ENCODE measurements at regions not wholly inside any gene's neighbourhood (a gene's known extent, or its start where the extent isn't known, plus 50 kb on each side); places are given as distances from the start of the nearest gene placed in this dataset.
A peak's percentile ranks its signal among the peaks of the same experiment; 100 is the strongest.
"Not testable (repeated sequence)": the region's sequence is repeated elsewhere in the genome, so short reads cannot be mapped to it uniquely, and the experiment has no call there.

GRCh38 chr5:117681431-117682254 lies 1107.0 kb upstream of the SEMA6A start:
- DNase-seq, result no peak

DNA sequence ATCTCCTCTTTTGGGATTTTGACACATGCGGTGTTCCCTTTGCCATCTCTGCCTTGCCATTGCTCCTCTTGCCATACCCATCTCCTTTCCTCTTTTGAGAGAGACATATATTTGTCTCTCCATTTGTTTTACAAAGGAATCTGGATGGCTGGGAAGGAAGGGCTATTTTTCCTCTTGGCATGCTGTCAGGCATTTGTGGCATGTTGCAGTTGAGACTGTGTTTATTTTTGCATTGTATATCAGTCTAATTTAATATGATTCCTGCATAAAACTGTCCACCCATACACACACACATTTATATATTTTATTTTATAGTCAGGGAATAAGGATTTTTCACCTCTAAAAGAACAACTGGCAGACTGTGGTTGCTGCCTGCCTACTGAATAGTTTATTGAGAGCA lies 1105.8 kb upstream of the SEMA6A start:
- DNase-seq, result no peak

- no peak for DNase-seq
These were observed 1104.4 kb upstream of the SEMA6A start for GRCh38 chr5:117679046-117679445.

DNA sequence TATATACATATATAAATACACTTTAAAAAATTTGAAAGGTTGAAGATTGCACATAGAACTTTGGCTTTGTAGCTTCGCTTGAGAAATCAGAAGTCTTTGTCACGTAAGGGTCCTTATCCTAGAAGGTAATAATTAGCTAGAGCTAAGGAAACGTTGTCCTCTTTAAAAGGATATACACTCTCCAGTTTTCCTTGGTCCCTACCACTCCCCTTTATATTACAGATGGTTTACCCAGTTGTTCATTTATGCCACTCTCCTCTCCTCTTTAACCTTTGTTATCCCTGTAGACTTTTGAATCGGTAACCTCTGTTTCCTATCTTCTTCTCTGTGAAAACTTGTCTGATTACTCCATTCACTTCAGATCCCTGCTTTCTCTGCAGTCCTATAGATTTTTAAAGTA lies 1101.0 kb upstream of the SEMA6A start:
- no peak for DNase-seq

DNA sequence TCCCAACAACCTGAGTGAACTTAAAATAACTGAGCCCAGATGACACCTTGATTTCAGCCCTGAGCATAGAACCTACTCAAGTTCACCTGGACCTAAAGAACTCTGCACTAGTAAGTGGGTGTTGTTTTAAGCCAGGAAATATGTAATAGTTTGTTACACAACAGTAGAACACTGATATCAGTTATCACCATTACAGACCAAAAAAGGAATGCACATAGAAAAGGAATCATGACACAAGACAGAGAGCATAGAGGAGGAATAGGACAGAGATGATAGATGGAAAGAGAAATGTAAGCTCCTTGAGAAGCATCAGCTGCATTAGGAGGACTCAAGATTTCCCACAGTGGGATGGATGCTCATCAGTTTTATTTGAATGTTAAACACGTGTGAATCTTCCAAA lies 1096.9 kb upstream of the SEMA6A start:
- no peak for DNase-seq

DNA sequence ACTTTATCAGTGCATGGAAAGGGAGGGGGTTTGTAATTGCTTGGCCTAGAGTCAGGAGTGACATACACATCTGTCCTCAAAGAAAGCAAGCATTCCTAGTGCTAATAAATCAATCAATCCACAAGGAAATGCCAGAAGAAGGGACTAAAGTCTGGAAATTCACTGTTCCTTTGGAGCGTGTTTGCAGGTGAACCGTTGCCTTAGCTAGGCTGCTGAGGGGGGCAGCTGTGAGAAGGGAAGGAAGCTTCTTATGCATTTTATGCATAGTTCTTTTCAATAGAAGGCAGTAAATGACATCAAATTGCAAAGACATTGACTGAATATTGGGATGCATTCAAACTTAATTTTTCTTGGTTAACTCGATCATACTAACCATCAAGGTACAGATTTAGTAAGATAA lies 1092.5 kb upstream of the SEMA6A start:
- DNase-seq, result no peak

DNA sequence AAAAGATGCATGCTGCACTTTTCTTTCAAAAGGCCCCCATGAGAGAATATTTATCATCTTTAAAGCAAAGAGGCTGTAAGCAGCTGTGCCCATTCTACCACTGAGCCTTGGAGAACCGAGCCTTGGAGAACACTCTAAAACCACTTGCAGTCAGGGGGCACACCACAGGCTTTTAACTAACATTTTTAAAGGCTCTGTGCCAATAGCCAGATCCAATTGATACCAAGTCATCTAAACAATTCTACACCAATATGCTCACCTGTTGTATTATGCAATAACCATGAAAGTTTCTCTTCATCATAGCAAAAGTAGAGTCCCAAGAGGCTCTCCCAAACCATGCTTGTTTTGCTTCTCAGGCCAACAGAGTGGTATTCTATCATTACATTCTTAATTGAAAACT lies 1090.5 kb upstream of the SEMA6A start:
- DNase-seq, result no peak

GRCh38 chr5:117662361-117662760 lies 1087.7 kb upstream of the SEMA6A start:
- no peak for DNase-seq

DNA sequence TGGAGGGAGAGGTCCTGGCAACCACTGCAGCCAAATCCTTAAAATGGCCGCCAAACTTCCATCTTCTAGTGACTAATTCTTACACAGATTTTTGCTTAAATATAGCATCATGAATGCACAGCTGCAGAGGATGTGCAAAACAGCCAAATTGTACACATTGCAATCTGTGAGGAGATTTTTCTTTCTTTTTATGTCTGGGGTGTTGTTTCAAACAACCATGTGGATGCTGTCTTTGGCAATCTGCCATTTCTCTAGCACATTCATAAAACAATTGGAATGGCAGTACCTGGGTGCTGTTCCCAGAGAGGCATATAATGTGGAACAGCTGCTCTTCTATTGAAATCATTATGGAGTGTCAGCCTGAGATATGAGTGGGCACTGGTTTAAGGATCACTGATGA lies 1082.9 kb upstream of the SEMA6A start:
- peak; percentile 49 to 66 for DNase-seq

GRCh38 chr5:117652958-117653280 lies 1078.3 kb upstream of the SEMA6A start:
- DNase-seq, result no peak

DNA sequence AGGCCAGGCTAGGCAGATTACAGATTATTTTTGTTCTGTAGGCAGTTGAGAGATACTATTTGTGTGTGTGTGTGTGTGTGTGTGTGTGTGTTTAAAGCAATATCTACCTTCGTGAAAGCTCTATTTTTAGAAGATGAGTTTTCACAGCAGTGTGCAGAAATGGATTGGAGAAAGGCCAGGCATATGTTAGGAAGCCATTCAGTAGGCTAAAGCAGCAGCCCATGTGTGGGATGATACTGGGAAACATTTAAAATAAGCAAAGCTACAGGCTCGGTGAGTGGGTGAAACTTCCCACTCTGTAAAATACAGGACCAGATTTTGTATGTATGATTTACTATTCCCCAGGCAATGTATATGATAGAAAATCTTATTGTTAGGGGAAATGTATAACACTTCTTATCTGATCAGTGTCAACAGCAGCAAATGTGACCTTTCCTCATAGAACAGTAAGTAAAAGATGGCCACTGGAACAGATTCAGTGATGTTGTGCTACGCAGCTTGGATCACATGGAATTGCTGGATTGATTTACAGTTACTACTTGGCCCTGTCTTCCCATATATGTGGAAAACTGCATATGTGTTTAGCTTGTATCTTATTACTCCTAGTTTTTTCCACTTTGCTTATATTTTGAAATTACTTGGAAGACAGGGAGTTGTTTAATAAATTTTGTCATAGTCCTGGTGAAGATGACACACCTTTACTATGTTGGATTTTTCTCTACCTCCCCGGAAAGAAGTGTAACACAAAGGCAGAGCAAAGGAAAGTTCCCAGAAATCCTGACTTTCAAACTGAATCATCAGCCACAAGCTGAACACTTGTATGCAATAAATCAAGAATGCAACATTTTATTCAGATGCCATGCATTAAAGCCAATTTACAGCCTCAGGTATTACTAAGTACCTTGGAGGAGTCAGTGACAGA lies 1077.7 kb upstream of the SEMA6A start:
- no peak for DNase-seq

- DNase-seq, result no peak
These were observed 1075.2 kb upstream of the SEMA6A start for GRCh38 chr5:117649821-117650220.

GRCh38 chr5:117645400-117645799 lies 1070.8 kb upstream of the SEMA6A start:
- no peak for DNase-seq

DNA sequence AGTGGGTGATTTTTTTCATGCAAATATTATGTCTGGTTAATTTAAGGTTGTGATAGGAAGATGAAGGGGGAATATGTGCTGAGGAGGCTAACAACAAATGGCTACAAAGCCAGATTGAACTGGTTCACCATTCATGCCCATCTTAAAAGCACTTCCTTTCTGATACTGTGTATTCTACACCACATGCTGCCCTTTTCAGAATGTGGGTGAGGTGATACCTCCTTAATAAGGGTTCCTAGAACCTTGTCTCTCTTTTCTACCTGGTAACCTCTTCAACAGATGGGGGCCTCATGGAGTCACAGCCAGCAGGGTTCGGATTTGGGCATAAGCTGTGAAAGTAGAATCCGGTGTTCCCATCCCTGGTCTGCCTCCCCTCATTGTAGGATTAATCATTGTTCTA lies 1064.0 kb upstream of the SEMA6A start:
- DNase-seq, result no peak

DNA sequence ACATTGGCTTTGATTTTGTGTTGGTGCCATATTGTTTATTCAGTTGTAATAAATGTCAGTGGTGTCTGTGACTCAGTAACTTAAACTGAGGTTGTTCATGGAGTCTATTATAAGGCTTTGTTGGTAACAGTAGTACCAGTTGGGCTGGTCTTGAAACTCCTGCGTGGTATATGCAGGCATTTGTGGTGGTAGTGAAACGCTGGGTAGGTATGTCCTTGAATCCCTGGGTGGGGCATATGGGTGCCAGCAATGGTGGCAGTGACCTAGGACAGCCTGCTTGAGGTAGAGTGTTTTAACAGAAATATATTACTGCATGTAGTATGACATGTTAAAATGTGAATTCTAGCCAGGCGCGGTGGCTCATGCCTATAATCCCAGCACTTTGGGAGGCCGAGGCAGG lies 1058.5 kb upstream of the SEMA6A start:
- DNase-seq, result no peak

DNA sequence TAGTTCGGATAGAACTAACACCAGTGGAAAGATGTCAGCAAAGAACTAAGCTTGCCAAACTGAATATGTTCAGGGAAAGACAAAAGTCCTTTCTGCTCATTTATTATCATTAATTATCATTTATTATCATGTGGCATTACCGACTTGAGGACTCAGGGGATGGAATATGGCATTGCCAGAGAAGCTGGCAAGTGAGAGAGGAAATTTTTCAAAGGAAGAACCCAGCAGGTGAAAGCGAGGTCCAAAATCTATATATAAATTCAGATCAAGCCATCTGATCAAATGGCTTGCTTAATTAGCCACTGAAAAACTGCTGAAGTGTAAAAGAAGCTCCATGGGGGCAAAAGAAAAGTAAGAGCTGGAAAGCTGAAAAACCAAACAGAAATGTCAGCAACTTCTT lies 1049.6 kb upstream of the SEMA6A start:
- no peak for DNase-seq

GRCh38 chr5:117623042-117623805 lies 1048.6 kb upstream of the SEMA6A start:
- no peak for DNase-seq

DNA sequence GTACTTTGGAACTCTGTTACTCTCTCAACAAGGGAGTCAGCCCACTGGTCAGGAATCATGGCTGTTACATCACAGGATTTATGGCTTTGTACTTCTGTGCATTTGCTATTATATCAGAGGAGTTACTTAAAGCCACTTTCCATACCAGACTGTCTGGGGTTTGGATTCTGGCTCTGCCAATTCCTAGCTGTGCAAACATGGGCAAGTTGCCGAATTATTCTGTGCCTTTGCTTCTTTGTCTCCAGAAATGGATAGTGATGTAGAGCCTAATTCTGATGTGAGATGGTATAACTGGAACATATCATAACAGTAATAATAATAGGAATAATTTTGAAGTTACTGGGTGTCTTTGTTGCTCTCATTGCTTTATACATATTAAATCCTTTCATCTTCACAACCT lies 1047.3 kb upstream of the SEMA6A start:
- no peak for DNase-seq

DNA sequence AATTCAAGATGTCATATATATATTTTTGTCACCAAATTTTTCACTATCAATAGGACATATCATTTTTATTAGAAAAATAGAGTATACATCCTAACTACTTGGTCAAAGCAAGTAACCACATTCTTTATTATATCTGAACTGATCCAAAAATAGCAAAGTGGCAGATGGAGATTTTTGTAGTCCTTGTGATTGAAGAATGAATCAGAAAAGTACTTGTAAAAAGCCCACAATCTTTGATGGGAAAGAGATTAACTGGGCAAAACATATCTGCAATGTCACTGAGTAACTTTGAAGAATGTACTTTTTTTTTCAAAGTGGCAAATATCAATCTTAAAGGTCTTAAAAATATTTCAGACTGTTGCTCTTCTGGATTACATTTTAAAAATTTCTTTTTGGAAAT lies 1040.6 kb upstream of the SEMA6A start:
- no peak for DNase-seq

- DNase-seq, result no peak
These were observed 1039.8 kb upstream of the SEMA6A start for GRCh38 chr5:117614408-117614807.

DNA sequence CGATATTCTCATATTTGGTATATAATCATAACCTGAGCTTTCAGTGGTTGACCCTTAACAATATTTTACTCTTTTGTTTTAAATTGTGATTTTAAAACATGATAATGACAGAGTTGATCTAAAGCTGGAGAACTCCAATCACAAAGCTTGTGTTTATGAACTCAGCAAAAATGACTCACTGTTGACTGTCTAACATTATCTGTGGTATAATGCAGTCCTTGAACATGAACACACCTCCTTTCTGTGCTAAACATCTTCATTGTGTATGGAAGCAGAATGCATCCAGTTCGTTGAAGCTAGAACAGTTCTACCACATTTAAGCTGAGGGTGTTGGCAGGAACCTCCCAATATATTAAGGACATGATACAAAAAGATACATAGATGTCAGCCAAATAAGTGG lies 1030.2 kb upstream of the SEMA6A start:
- no peak for DNase-seq

DNA sequence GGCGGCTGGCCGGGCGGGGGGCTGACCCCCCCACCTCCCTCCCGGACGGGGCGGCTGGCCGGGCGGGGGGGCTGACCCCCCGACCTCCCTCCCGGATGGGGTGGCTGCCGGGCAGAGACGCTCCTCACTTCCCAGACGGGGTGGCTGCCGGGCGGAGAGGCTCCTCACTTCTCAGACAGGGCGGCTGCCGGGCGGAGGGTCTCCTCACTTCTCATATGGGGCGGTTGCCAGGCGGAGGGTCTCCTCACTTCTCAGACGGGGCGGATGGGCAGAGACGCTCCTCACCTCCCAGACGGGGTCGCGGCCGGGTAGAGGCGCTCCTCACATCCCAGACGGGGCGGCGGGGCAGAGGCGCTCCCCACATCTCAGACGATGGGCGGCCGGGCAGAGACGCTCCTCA lies 1025.2 kb upstream of the SEMA6A start:
- DNase-seq, result not testable (repeated sequence)

DNA sequence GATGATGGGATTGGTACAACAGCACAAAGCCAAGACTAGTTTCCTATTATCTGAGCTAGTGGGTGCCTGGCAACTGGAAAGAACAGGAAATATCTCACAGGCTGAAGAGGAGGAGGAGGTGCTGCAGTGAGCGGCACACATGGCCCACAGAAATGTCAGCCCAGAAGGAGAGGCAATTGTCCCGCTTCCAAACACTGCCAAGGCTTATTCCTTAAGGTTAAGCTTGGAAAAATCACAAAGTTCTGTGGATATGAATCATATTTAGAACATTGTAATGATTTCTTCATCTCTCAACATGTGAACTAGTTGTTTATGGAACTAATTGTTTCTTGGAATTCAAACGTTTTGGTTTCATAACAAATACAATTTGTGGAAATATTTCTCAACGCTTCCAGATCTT lies 1019.5 kb upstream of the SEMA6A start:
- DNase-seq, result no peak

GRCh38 chr5:117590944-117591343 lies 1016.3 kb upstream of the SEMA6A start:
- DNase-seq, result peak; percentile 3 to 17

Data from SHP77 (cell line).